GM21447 (cell line): ENCODE measurements at regions not wholly inside any gene's neighbourhood (a gene's known extent, or its start where the extent isn't known, plus 50 kb on each side); places are given as distances from the start of the nearest gene placed in this dataset.

ENCODE experiments used
- ATAC-seq: cut with Tn5 transposase; IDR thresholded peaks from one replicate; pipeline ENCODE4 v1.9.1; 2021; ENCODE audit not compliant: unreplicated experiment

- ATAC-seq = no peak
These were observed 1142.0 kb upstream of the TMEFF2 start for GRCh38 chr2:193336781-193337180.

- no peak for ATAC-seq
These were observed 1139.7 kb upstream of the TMEFF2 start for GRCh38 chr2:193334401-193334800.

- no peak for ATAC-seq
These were observed 1138.8 kb upstream of the TMEFF2 start for GRCh38 chr2:193333539-193333938.

GRCh38 chr2:193332941-193333340, 1138.2 kb upstream of the TMEFF2 start:
- ATAC-seq = no peak

GRCh38 chr2:193331676-193332075, 1136.9 kb upstream of the TMEFF2 start:
- no peak for ATAC-seq

GRCh38 chr2:193326296-193326695, 1131.6 kb upstream of the TMEFF2 start:
- no peak for ATAC-seq

GRCh38 chr2:193315428-193316091, 1120.8 kb upstream of the TMEFF2 start:
- ATAC-seq = no peak

GRCh38 chr2:193303464-193303863, 1108.7 kb upstream of the TMEFF2 start:
- no peak for ATAC-seq

- ATAC-seq = no peak
These were observed 1099.6 kb upstream of the TMEFF2 start for GRCh38 chr2:193294371-193294770.

GRCh38 chr2:193279361-193279760, 1084.6 kb upstream of the TMEFF2 start:
- no peak for ATAC-seq

GRCh38 chr2:193276988-193277387, 1082.3 kb upstream of the TMEFF2 start:
- no peak for ATAC-seq

- no peak for ATAC-seq
These were observed 1081.8 kb upstream of the TMEFF2 start for GRCh38 chr2:193276560-193276959.

- no peak for ATAC-seq
These were observed 1081.3 kb upstream of the TMEFF2 start for GRCh38 chr2:193276069-193276468.

- ATAC-seq = no peak
These were observed 1077.3 kb upstream of the TMEFF2 start for GRCh38 chr2:193272011-193272410.

GRCh38 chr2:193270816-193271215, 1076.1 kb upstream of the TMEFF2 start:
- ATAC-seq = no peak

- ATAC-seq = no peak
These were observed 1072.8 kb upstream of the TMEFF2 start for GRCh38 chr2:193267496-193268002.

- no peak for ATAC-seq
These were observed 1058.3 kb upstream of the TMEFF2 start for GRCh38 chr2:193253014-193253530.

GRCh38 chr2:193251909-193252308, 1057.2 kb upstream of the TMEFF2 start:
- ATAC-seq = no peak

GRCh38 chr2:193250389-193250788, 1055.7 kb upstream of the TMEFF2 start:
- no peak for ATAC-seq

- ATAC-seq = no peak
These were observed 1046.0 kb upstream of the TMEFF2 start for GRCh38 chr2:193240752-193241151.

GRCh38 chr2:193231634-193232033, 1036.9 kb upstream of the TMEFF2 start:
- ATAC-seq = no peak

GRCh38 chr2:193228276-193228675, 1033.5 kb upstream of the TMEFF2 start:
- no peak for ATAC-seq

- ATAC-seq = no peak
These were observed 1027.7 kb upstream of the TMEFF2 start for GRCh38 chr2:193222454-193222853.
